GM19397 (cell line): ENCODE measurements at regions not wholly inside any gene's neighbourhood (a gene's known extent, or its start where the extent isn't known, plus 50 kb on each side); places are given as distances from the start of the nearest gene placed in this dataset.

Experiments
- ATAC-seq: cut with Tn5 transposase; IDR thresholded peaks from one replicate; pipeline ENCODE4 v1.9.1; 2021; ENCODE audit warnings: mild to moderate bottlenecking, moderate library complexity; ENCODE audit not compliant: unreplicated experiment

DNA sequence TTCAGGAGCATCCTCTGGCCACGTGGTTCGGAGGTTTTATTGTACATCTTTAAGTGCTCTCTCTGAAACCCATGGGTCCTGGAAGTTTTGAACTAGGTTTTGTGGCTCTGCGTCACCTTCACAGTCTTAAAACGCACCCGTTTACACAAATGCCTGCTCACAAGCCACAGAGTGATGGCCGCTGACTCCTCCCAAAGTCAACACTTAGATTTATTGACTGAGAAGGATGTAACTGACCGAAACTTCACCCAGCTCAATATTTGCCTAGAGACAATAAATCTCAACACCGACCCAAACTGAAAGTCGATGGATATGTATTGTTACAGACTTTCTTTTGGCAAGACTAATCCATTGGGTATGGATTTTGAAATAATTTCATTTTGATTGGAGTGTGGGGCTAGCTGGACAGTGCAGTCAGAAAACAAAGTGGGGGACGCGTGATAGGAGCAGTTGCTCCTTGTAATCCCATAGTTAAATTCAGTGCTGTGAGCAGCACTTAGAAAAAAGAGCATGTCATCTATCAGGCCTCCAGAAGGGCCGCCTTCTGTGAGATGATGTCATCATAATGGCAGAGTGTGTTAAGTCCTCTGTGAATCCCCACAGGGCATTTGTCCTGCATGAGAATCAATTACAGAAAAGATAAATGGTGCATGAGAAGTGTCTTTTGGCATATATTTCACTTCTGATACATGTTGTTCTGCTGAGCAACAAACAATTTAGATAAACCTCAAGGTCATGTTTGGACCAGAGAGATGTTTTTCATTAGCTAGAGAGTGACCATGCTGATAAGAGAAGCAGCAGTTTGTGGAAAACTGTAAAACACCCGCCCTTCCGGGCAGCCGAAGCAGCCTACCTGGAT is 183.7 kb downstream of the INO80D start:
- ATAC-seq: no peak

- ATAC-seq: no peak
Measured at GRCh38 chr2:205901491-205901890, 184.5 kb downstream of the INO80D start.

DNA sequence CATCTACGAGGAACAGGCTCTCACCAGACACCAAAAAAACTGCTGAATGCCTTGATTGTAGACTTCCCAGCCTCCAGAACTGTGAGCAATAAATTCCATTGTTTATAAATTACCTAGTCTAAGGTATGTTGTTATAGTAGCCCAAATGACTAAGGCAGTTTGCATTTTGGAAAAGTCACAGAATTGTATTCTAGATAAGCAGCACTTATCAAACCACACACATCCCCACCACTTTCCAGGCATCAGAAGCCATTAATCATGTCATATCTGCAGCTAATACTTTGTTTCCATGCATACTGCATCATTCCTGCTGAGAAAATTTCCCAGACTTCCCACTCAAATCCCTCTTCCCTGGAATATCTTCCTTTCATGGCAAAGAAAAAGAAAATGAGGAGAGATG is 187.2 kb downstream of the INO80D start:
- no peak for ATAC-seq

- ATAC-seq: no peak
Measured at GRCh38 chr2:205895981-205896655, 189.9 kb downstream of the INO80D start.

DNA sequence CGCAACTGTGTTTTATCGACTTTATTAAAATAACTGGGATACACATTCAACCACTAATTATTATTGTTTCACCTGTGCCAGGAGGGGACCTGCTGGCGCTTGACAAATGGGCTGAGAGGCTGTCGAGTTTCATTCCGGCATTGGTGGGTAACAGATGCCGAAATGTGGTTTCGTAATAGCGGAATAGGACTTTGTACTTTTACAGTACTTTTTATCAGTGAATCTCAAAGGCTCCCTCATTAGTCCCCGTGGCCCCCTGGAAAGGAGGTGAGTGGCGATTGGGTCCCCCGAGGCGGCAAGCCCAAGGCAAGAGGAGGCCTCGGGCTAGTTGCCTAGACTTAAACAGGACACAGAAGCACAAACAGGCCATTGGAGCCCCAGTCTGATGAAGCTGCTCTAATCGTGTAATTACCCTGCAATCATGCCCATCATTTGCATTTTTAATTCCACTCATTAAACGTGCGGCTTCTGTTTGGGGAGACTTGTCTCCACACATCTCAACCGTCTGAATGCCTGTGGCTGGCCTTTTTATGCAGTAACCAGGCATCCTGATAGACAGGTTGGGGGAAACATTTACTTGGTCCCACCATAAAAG is 193.2 kb downstream of the INO80D start:
- no peak for ATAC-seq

DNA sequence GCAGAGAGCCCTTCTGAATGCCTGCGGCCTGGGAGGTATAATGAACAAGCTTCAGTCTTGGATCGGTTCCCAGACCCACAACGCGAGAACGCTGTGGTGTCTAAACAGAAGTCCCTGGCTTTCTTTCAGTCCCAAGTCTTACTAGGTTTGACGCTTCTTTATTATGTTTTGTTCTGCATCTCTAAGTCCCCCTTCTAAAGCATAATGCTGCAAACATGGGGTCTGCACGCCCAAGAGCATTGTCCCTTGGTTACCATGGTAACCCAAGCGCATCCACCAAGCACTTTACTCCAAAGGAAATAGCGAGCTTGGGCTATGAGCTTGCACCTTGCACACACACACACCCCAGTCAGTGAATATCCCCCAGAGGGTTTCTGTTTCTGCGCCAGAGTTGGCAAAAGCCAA is 193.7 kb downstream of the INO80D start:
- no peak for ATAC-seq

GRCh38 chr2:205889114-205889513 is 196.9 kb downstream of the INO80D start:
- no peak for ATAC-seq

DNA sequence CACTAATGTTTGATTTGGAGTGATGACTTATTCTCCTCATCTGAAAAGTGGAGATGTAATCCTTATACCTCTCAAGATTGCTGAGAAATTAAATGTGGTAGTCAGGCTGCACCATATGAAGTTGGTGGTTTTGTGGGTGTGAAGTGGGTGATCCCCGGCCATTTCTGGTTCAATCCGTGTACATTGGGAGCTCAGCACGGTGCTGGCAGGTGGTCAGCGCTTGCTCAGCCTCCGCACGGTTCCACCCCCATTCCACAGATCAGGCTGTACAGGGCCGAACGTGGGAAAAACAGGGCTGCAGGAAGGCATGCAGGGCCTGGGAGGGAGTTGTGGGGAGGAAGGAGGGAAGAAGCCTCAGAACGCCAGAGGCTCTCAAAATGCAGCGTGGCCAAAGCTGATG is 198.3 kb downstream of the INO80D start:
- no peak for ATAC-seq

DNA sequence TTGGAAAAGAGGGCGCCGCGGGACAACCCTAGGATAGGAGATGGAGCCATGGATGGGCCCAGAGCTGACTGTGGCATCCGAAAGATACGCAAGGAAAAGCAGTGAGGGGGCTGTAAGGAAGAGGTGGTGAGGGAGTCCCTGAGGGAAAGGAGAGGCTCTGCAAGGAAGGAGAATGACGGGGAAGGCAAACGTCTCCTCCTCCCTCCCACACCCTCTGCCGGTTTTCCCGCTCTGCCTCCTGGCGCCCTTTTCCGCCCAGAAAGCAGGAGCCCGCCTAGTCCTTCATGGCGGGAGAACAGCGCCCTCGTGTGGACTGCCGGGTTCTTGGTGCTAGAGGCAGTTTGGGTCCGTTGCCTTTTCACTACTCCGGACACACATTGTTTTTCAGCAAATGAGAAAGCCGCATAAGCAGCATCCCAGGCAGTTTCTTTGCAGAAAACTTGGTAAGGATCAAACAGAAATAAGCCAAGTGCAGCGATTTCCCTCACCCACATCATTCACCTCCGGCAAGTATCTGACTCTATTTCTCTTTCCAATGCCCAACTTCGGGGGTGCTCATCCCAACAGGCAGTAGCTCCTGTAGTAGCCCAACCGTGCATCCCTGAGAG is 200.4 kb downstream of the INO80D start:
- no peak for ATAC-seq

GRCh38 chr2:205883965-205884364 is 201.7 kb downstream of the NRP2 start:
- ATAC-seq: no peak

DNA sequence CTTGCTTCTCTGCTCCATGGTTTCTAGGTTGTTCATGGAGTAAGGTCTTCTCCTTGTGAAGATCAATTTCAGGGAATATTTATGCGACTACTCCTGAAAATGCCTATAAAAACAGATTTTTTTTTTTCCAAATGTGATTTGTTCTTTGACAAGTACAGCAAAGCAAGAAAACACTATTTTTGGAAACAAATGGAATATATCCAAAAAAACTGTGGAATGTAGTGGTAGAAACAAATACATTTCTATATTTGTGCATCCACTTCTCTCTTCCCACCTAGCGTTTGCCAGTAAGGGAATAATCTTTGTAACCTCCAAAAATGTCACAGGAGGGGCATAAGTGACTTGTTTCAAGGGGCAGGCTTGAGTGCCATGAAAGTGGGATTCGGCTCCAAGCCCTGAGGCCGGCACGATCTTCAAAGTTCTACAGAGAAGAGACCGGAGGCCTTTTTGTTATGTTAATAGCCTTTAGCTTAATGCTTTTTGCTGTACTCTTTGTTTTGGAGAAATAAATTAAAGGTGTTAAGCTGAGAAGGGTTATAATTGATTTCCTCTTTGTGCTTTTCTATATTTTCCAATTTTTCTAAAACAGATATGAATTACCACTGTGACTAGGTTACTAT is 200.6 kb downstream of the NRP2 start:
- ATAC-seq: no peak

DNA sequence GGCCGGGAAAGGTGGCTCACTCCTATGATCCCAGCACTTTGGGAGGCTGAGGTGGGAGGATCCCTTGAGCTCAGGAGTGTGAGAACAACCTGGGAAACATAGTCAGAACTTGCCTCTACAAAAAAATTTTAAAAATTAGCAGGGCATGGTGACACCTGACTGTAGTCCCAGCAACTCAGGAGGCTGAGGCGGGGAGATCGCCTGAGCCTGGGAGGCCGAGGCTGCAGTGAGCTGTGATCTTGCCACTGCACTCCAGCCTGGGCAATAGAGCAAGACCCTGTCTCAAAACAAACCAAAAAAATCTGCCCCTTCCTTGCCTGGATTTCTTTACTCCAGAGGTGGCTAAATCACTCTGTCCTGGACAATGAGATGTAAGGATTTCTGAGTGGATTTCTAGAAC is 197.7 kb downstream of the NRP2 start:
- ATAC-seq: no peak

DNA sequence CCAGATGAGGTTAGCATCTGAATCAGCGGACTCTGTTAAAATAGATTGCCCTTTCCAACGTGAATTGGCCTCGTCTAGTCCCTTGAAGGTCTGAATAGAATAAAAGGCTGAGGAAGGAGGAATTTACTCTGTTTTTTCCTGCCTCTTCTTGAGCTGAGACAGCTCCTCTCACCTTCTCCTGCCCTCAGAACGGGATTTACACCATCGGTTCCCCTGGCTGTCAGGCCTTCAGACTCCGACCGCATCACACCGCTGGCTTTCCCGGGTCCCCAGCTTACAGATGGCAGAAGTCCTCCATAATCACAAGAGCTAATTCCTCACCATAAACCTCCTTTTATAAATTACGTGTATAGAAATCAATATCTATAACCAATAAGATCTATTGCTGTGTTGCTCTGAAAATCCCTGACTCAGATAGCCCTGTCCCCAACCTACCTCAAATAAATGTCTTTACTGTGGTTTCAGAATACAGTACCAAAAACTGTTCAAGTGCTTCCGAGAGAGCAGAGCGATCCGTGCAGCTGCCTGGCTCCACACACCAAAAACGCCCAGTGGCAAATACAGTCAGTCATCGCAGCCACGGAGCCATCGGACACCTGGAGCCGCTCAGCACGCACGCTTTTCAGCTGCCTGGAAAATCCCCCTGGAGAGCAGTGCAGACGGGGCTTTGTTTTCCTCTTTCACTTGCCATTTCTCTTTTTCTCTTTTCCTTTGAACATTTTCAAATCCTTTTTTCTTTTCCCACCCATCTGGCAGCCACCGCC is 196.9 kb downstream of the NRP2 start:
- no peak for ATAC-seq

- ATAC-seq: no peak
Measured at GRCh38 chr2:205877496-205877895, 195.2 kb downstream of the NRP2 start.

DNA sequence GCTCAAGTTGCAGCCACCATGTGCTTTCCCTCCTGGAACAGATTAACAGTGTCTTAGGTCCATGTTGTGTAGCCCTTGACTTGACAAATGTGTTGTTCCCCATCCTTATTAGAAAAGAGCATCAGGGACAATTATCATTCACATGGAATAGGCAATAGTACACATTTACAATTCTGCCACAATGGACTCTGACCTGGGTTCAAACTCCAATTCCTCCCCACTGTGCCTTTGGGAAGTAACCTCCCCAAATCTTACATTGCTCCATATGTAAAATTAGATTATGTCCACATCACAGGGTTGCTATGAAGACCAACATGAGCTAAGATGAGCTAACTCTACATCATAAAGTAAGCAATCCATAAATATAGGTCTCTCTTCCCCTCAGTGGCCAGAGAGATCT is 193.8 kb downstream of the NRP2 start:
- ATAC-seq: no peak

DNA sequence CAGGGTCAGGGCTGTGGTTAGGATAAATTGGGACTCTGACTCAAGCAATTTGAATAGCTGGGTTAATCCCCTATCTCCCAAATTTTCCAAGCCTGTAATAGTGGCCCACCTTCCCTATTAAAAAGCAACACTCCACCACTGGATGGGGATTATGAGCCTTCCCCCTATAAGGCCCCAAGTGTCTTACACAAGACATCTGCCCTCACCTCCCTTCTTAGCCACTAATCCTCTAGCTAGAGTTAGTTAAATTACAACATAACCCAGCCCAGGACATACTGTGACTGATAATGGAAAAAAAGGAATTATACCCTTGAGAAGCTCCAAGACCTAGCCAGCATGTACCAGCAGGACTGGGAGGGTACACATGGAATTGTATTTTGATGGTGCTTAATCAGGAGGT is 190.4 kb downstream of the NRP2 start:
- ATAC-seq: no peak

GRCh38 chr2:205869439-205869838 is 187.1 kb downstream of the NRP2 start:
- ATAC-seq: no peak

DNA sequence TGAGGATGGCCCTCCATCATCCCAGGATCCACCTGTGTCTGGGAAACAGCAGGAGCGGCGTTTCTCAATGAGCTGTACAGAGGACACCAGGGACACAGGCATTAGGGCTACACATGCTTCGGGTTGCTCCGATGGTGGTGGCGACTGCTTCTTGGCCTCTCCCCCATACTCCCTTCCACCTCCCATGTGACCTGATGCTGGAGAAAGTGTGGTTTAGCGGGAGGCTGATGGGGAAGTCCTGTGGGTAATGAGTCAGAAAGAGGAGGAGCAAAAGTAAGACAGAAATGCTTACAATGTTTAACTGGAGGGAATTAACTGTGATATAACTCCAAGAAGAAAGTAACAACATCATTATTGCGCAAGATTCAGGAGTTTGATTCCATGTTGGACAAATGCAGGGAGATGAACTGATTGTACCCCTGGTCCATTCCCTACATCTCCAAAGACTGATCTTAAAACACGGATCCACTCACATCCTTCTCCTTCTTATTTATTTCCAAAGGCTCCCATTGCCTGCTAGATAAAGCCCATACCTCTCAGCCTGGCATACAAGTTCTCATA is 186.6 kb downstream of the NRP2 start:
- ATAC-seq: no peak

GRCh38 chr2:205868053-205868452 is 185.8 kb downstream of the NRP2 start:
- no peak for ATAC-seq

- ATAC-seq: no peak
Measured at GRCh38 chr2:205867371-205867770, 185.1 kb downstream of the NRP2 start.
